ENCODE measurements at regions not wholly inside any gene's neighbourhood (a gene's known extent, or its start where the extent isn't known, plus 50 kb on each side); places are given as distances from the start of the nearest gene placed in this dataset.
"Not testable (repeated sequence)": the region's sequence is repeated elsewhere in the genome, so short reads cannot be mapped to it uniquely, and the experiment has no call there.

- no peak for DNase-seq (ENCODE audit: low read depth in 4 of 4, low spot score in 1 of 4)
Measured at GRCh38 chr5:145465474-145466263, 369.5 kb downstream of the PRELID2 start.

- no peak for DNase-seq (ENCODE audit: low read depth in 4 of 4, low spot score in 1 of 4)
Measured at GRCh38 chr5:145464171-145464570, 371.0 kb downstream of the PRELID2 start.

GRCh38 chr5:145463634-145464033 is 371.5 kb downstream of the PRELID2 start:
- DNase-seq (ENCODE audit: low read depth in 4 of 4, low spot score in 1 of 4), result no peak

GRCh38 chr5:145462525-145462924 is 372.6 kb downstream of the PRELID2 start:
- DNase-seq (ENCODE audit: low read depth in 4 of 4, low spot score in 1 of 4), result no peak

- no peak for DNase-seq (ENCODE audit: low read depth in 4 of 4, low spot score in 1 of 4)
Measured at GRCh38 chr5:145450286-145450885, 384.8 kb downstream of the PRELID2 start.

- DNase-seq (ENCODE audit: low read depth in 4 of 4, low spot score in 1 of 4), result no peak
Measured at GRCh38 chr5:145449794-145450193, 385.3 kb downstream of the PRELID2 start.

GRCh38 chr5:145446875-145447274 is 388.3 kb downstream of the PRELID2 start:
- DNase-seq (ENCODE audit: low read depth in 4 of 4, low spot score in 1 of 4), result not testable (repeated sequence)

GRCh38 chr5:145446412-145446811 is 388.7 kb downstream of the PRELID2 start:
- no peak for DNase-seq (ENCODE audit: low read depth in 4 of 4, low spot score in 1 of 4)

- no peak for DNase-seq (ENCODE audit: low read depth in 4 of 4, low spot score in 1 of 4)
Measured at GRCh38 chr5:145445027-145445426, 390.1 kb downstream of the PRELID2 start.

- DNase-seq (ENCODE audit: low read depth in 4 of 4, low spot score in 1 of 4), result no peak
Measured at GRCh38 chr5:145443964-145444363, 391.2 kb downstream of the PRELID2 start.

- no peak for DNase-seq (ENCODE audit: low read depth in 4 of 4, low spot score in 1 of 4)
Measured at GRCh38 chr5:145443366-145443765, 391.8 kb downstream of the PRELID2 start.

GRCh38 chr5:145442661-145443060 is 392.5 kb downstream of the PRELID2 start:
- not testable (repeated sequence) for DNase-seq (ENCODE audit: low read depth in 4 of 4, low spot score in 1 of 4)

- DNase-seq (ENCODE audit: low read depth in 4 of 4, low spot score in 1 of 4), result no peak
Measured at GRCh38 chr5:145441228-145441627, 393.9 kb downstream of the PRELID2 start.

- no peak for DNase-seq (ENCODE audit: low read depth in 4 of 4, low spot score in 1 of 4)
Measured at GRCh38 chr5:145437627-145438026, 397.5 kb downstream of the PRELID2 start.

- DNase-seq (ENCODE audit: low read depth in 4 of 4, low spot score in 1 of 4), result no peak
Measured at GRCh38 chr5:145433077-145433476, 402.1 kb downstream of the PRELID2 start.

- DNase-seq (ENCODE audit: low read depth in 4 of 4, low spot score in 1 of 4), result no peak
Measured at GRCh38 chr5:145429170-145429569, 406.0 kb downstream of the PRELID2 start.

- DNase-seq (ENCODE audit: low read depth in 4 of 4, low spot score in 1 of 4), result no peak
Measured at GRCh38 chr5:145408048-145408341, 427.1 kb downstream of the PRELID2 start.

- no peak for DNase-seq (ENCODE audit: low read depth in 4 of 4, low spot score in 1 of 4)
Measured at GRCh38 chr5:145407300-145408047, 427.7 kb downstream of the PRELID2 start.

- DNase-seq (ENCODE audit: low read depth in 4 of 4, low spot score in 1 of 4), result no peak
Measured at GRCh38 chr5:145403992-145404391, 431.1 kb downstream of the PRELID2 start.

GRCh38 chr5:145396888-145397287 is 438.3 kb downstream of the PRELID2 start:
- no peak for DNase-seq (ENCODE audit: low read depth in 4 of 4, low spot score in 1 of 4)

GRCh38 chr5:145395151-145395550 is 440.0 kb downstream of the PRELID2 start:
- not testable (repeated sequence) for DNase-seq (ENCODE audit: low read depth in 4 of 4, low spot score in 1 of 4)

- no peak for DNase-seq (ENCODE audit: low read depth in 4 of 4, low spot score in 1 of 4)
Measured at GRCh38 chr5:145393426-145393825, 441.7 kb downstream of the PRELID2 start.
